Skin of body (tissue), 1 donor: ENCODE measurements at regions not wholly inside any gene's neighbourhood (a gene's known extent, or its start where the extent isn't known, plus 50 kb on each side); places are given as distances from the start of the nearest gene placed in this dataset.
"Not testable (repeated sequence)": the region's sequence is repeated elsewhere in the genome, so short reads cannot be mapped to it uniquely, and the experiment has no call there.

Experiments used
- DNase-seq: peaks from one replicate; lab custom pipeline; 2025; lab: John Stamatoyannopoulos, UW

- no peak for DNase-seq
Measured at GRCh38 chr6:40887079-40887791, 151.8 kb downstream of the UNC5CL start.

DNA sequence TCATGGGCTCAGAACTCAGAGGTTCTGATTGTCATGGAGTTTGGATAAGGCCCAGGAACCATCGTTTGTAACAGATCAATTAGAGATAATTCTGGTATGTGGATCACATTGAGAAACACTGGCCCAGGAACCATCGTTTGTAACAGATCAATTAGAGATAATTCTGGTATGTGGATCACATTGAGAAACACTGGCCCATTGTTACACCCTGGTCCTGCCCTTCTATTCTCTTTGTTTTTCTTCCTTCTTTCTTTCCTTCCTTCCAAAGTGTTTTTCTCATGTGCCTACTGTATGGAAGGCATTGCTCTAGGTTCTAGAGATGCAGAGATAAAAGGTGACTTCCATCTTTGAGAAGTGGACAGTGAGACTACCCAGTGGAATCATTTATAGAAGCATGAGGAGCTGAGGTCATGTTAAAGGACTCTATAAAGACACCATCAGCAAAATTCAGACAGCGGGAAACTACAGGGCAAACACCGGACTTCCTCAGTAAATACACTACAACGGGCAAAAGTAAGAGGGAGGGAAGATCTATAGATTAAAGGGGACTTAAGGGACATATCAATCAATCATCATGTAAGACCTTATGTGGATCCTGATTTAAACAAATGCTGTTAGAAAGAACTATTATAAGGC lies 153.8 kb downstream of the UNC5CL start:
- no peak for DNase-seq

DNA sequence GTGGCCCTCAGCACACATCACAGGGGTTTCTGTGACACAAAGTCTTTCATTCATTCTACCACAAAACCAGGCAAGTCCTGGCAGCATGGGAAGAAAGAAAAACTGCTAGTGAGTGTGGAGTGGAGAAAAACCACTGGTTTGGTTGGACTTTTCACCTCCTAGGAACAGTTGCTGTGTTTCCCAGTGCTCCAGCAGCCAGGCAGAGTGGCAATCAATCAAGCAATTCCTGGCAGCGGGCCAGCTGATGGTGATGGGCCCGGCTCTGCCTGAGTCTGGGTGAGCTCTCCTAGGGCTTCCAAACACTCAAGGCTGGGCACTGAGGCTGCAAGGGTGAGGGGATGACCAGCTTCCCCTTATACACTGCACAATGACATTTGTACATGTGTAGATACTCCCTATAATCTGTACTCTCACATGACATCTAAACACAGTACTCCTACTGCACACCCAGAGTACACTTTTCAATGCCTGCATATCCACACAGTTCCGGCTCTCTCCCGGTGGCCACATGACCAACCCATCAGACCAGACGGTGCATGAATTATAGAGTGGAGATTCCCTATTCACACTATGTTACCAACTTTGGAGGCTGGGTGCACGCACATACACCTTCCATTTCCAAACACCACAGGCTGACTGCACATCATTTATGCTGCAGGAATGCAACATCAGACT lies 156.6 kb downstream of the UNC5CL start:
- no peak for DNase-seq

GRCh38 chr6:40881501-40881900 lies 157.5 kb downstream of the UNC5CL start:
- DNase-seq, result no peak

- DNase-seq, result no peak
Measured at GRCh38 chr6:40880906-40881305, 158.1 kb downstream of the UNC5CL start.

DNA sequence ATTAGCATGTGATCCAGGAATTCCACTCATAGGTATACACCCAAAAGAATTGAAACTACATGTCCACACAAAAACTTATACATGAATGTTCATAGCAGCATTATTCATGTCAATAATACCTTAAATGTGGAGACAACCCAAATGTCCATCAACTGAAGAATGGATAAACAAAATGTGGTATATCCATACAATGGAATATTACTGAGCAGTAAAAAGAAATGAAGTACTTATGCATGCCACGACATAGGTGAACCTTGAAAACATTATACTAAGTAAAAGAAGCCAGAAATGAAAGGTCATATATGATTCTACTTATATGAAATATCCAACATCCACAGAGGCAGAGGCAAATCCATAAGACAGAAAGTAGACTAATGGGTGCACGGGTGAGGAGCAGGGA lies 159.9 kb downstream of the UNC5CL start:
- DNase-seq, result no peak

DNA sequence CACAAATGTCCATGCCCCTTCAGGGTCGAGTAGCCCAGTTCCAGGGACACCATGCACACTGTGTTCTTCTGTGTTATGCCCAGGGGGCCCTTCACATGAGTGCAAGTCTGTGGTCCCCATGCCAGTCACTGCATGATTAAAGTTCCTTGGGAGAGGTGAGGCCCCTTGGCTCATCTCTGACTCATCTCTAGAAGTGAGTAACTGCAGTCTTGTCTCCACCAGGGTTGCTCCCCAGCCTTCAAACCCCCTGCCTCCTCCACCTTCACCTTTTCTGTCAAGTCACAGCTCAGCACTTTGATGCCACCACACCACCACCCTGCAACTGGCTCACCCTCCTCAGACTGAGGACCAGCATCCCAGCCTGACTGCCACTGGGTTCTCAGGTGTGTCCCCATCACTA lies 161.7 kb downstream of the UNC5CL start:
- DNase-seq, result no peak

GRCh38 chr6:40876336-40876735 lies 162.7 kb downstream of the UNC5CL start:
- DNase-seq, result no peak

GRCh38 chr6:40874495-40874894 lies 164.5 kb downstream of the UNC5CL start:
- DNase-seq, result no peak

GRCh38 chr6:40871424-40871823 lies 167.6 kb downstream of the UNC5CL start:
- no peak for DNase-seq

DNA sequence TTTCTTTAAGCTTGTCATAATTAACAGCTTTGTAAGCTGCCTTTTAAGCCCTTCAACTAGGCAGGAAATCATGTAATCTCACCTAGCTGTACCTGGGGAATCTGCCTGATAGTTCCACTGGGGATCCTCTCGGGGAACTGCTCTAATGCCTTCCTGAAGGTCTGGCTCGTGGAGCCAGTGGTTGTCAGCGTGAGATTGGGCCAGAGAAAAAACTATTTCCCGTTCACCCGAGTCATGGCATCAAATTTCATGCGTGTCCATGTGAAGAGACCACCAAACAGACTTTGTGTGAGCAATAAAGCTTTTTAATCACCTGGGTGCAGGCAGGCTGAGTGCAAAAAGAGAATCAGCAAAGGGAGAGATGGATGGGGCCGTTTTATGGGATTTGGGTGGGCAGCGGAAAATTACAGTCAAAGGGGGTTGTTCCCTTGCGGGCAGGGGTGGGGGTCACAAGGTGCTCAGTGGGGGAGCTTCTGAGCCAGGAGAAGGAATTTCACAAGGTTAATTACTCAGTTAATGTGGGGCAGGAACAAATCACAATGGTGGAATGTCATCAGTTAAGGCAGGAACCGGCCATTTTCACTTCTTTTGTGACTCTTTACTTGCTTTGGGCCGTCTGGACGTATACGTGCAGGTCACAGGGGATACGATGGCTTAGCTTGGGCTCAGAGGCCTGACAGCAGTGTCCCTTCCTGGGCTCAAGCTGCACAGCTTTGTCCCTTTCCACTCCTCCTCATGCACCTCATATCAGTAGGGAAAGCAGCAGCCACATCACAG lies 170.7 kb downstream of the UNC5CL start:
- not testable (repeated sequence) for DNase-seq

GRCh38 chr6:40867527-40867926 lies 171.5 kb downstream of the UNC5CL start:
- not testable (repeated sequence) for DNase-seq

GRCh38 chr6:40865259-40865658 lies 173.8 kb downstream of the UNC5CL start:
- DNase-seq, result not testable (repeated sequence)

DNA sequence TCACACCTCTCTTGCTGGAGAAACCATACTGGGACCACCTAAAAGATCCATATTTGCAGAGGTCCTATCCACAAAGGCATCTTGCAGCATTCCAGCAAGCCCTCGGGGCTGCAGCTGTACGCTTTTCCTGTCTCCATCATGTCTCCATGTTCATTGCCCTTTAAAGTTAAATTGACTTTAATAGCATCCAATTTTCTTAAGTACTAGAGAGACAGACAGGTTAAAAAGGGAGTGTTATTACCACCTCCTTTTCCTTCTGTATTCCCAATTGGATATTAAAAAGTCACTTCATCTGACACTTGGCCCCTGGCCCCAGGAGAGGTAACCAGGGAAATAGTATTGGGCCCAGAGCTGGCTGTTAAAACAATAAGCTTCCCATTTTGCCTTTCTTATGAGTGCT lies 178.6 kb downstream of the UNC5CL start:
- DNase-seq, result no peak

DNA sequence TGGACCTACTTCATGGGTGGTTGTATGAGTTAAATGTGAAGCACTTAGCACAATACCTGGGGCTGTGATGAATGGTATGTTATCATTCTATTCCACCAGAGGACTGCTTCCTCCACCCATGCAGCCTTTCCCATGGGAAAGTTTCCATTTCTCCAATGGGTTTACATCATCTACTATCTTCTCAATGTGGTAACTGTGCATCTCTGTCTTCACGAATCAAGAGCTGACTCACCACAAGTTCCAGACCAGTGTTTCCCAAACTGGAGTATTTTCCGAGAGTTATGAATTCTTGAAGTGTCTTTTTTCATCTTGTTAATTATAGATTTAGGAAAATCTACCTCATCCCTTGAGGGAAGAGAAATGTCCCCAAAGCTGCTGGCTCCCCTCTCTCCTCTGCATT lies 182.8 kb downstream of the UNC5CL start:
- DNase-seq, result no peak

DNA sequence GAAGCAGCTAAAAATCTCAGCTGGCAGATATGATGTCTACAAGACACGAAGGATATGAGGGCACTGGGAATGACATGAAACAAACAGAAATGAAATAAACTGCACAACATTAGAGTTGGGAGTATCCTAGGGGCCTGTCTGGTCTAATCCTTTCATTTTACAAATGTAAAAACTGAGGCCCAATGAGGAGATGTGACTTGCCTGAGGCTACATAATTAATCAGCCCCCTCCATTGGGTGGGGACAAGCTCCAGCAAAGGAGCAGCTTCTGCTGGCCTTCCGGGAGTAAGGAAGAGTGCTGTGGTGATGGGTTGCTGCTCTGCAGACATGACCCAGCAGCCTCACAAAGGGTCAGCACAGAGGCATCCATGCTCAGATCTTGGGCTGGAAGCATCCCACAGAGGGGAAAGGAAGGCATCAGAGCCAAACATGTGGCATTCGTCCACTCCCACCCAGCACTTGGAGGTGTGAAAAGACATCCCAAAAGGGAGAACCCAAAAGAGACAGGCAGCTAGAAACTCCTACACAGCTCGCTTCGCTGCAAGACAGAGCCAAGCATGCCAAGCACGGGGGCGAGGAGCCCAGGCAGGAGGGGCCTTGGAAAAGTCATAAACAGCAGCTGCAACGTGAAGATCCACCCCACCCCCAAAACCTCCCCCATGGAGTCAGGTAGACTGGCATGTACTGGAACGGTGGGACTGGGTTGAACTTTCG lies 183.7 kb downstream of the UNC5CL start:
- DNase-seq, result no peak

DNA sequence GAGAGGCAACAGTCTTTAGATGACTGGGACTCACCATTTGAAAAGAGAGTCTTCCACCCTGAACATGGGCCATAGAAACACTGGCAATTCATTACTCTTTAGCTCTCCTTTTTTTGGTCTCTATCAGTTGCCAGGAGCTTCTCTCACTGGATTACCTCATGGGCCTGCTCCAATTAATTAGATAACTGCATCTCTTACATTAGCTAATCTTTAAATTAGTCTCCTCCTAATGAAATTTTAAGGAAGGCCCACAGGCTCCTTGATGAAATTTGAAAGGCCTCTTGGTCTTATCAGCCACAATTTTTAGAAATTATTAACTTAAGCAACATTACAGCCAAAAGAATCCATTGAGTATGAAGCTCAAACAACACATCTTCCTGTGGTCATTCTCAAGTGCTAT lies 184.4 kb downstream of the UNC5CL start:
- no peak for DNase-seq

- no peak for DNase-seq
Measured at GRCh38 chr6:40852779-40853373, 186.1 kb downstream of the UNC5CL start.

GRCh38 chr6:40849546-40849945 lies 189.5 kb downstream of the UNC5CL start:
- DNase-seq, result no peak

- DNase-seq, result no peak
Measured at GRCh38 chr6:40848868-40849514, 190.0 kb downstream of the UNC5CL start.
